ENCODE measurements at regions not wholly inside any gene's neighbourhood (a gene's known extent, or its start where the extent isn't known, plus 50 kb on each side); places are given as distances from the start of the nearest gene placed in this dataset.

- DNase-seq, result no peak
Observed at GRCh38 chr21:36636439-36636838, 62.5 kb upstream of the SIM2 start.

GRCh38 chr21:36639769-36640168 lies 59.1 kb upstream of the SIM2 start:
- no peak for DNase-seq

- no peak for DNase-seq
Observed at GRCh38 chr21:36640174-36640720, 58.7 kb upstream of the SIM2 start.

GRCh38 chr21:36640721-36641244 lies 58.1 kb upstream of the SIM2 start:
- no peak for DNase-seq

DNA sequence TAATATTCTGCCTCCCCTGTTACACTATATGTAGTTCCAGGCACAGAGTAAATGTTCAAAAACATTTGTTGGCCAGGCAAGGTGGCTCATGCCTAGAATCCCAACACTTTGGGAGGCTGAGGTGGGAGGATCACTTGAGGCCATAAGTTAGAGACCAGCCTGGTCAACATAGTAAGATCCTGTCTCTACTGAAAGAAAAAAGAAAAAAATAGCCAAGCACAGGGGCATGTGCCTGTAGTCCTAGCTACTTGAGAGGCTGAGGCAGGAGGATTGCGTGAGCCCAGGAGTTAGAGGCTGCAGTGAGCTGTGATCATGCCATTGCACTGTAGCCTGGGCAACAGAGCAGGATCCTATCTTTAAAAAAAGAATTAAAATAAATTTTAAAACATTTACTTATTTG lies 57.6 kb upstream of the SIM2 start:
- DNase-seq, result no peak

DNA sequence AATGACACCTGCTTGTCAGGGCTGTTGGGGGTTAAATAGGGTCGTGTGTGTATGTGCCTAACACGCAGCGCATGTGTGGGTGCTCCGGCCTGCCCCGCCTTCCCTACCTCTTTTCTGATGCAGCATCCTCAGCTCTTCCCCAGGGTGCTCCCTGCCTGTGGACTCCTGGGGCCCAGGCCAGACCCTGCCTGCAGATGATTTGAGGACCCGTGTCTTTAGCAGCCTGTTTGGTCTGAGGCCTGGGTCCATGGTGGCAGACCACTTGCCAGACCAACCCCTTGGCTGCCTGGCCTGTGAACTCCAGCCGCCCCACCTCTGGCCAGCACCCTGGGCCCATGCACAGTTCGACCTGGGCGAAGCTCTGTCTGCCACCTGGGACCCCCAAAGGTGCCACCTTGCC lies 57.0 kb upstream of the SIM2 start:
- no peak for DNase-seq

DNA sequence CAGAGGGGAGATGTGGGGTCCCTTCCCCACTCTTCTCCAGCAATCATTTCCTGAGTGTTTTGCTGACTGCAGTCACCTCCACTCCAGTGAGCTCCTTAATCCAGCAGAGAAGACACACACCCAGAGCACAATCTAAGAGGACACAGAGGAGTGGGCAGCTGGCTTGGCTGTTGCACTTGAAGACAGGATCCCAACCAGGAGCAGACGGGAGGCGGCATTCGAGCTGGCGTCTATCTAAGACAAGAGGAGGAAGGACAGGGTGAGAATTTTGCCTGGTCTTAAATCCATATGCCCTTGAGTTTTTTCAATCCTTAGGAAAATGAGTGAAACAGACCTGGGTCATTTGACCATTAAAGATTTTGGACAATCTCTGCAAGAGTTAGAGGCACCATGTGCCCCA lies 56.1 kb upstream of the SIM2 start:
- no peak for DNase-seq

DNA sequence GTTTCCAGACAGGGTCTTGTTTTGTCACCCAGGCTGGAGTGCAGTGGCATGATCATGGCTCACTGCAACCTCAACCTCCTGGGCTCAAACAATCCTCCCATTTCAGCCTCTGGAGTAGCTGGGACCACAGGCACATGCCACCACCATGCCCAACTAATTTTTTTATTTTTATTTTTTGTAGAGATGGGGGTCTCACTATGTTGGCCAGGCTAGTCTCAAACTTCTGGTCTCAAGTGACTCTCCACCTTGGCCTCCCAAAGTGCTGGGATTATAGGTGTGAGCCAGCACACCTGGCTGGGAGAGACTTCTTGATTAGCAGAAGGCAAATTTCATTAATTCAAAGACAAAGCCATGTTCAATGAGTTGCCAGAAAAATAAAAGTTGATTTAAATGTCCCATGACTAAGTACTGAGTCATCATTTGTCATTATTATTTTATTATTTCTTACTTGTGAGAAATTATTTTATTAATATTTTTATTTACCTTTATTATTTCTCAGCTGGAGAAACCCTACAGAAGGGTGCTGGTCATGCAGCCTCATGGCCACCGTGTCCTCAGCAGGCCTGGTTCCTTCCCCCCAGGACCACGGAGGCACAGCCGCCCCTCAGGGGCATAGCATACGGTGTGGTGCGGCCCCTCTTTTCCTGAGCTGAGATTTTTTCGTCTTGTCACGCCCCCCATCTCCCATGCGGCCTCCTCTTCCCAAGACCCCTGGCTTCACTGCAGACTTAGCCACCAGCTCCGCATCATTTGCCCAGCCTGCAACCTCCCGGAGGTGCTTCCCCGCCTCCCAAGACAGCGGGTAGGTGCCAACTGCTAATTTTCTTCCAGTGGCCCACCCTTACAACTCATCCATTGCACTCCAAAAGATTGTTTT lies 55.3 kb upstream of the SIM2 start:
- no peak for DNase-seq

DNA sequence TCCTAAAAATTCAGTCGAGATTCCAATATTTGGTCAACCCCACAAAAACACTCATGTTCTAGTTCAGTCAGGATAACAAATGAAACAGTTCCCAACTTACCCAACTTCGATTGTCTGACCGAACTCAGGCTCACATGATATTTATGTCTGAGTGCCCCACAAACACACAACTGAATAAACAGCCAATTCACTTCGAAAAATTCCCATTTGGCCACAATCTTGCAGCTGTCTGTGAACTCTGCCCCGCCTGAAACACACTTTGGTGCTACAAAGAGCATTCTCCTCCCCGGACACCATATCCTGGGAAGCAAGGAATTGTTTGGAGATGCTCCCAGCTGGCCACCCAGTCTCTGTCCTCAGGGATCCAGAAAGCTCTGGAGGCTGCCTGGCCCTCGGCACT lies 52.9 kb upstream of the SIM2 start:
- no peak for DNase-seq

GRCh38 chr21:36646645-36647044 lies 52.3 kb upstream of the SIM2 start:
- DNase-seq, result no peak

DNA sequence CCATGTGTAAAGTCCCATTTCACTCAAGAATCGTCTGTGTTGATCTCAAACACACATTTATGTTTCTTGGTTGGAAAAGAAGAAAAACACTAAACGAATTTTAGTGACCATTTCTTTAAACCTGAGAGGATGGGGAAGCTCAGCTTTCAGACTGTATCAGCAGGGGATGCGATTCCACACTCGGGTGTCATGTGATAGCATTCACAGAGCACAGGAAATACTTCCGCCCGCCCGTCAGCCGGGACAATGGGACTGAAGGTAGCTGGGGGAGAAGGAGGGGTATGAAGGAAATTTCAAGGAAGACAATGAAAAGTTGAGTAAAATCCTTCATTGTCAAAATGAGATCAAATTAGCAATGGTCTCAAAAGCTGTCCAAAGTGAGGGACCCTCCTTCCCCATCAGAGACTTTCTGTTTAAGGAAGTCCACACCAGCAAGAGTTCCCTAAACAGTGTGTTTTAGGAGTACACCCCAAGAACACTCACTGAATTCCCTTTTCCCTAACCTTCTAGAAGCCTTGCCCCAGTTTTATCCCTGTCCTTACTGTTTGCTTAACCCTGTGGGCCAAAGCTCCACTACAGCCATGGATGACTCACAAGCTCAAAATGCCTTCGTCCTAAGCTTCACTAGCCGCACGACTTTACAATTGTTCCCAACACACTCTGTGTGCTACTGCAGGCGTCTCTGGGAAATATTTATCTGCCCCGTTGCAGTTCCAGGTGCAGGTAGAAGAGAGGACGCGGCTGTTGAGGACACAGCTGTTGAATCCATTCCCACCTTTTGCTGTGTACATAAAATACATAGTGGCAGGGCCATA lies 51.4 kb upstream of the SIM2 start:
- DNase-seq, result no peak
